NCI-H526 (cell line): ENCODE measurements at regions not wholly inside any gene's neighbourhood (a gene's known extent, or its start where the extent isn't known, plus 50 kb on each side); places are given as distances from the start of the nearest gene placed in this dataset.

Experiments used
- DNase-seq, 2 experiments: peaks; one replicate each; lab custom pipeline; 2025; lab: John Stamatoyannopoulos, UW

DNA sequence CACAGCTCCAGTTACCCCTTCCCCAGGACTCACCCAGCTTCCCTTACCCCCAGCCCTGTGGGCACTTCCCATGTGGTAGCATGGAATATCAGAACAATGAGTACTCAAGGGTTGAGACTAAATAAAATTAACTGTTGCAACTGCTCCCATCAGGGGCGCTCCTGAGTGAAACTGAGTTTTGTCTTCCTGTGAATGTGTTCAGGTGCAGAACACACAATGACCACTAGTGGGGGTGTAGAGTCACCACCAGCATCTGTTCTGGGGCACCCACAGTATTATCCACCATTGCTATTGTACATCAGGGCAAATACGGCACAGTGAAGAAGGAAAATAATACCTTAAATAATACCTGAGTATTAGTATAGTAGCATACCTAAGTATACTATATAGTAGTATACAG lies 689.7 kb downstream of the TBC1D22A start:
- peak in 1 of 2 experiments; percentile 54 for DNase-seq

DNA sequence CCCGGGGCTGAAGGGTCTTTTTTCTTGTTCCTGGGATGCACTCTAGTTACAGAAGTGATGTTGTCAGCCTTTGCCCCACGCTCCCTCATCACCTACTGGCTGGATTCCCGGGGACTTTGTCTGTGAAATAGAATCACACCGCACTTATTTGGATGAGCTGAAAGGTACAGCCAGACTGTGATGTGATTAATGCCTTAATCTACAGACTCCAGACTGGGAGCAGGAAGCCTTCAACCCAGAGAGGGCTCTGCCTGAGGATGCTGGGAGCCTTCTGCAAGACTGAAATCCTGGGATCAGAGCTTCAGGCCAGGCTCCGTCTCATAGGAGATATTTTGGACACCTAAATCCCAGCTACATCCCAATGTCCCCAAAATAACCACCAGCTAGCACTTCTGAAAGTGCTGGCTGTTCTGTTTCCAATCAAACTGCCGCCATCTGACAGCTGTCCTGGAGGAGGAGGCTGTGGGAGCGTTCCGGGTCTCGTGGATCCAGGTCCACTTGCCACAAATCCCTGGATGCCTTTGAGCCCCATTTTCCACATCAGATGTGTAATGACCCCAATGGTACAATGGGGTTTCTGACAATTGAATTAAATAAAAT lies 688.5 kb downstream of the TBC1D22A start:
- DNase-seq = no peak

DNA sequence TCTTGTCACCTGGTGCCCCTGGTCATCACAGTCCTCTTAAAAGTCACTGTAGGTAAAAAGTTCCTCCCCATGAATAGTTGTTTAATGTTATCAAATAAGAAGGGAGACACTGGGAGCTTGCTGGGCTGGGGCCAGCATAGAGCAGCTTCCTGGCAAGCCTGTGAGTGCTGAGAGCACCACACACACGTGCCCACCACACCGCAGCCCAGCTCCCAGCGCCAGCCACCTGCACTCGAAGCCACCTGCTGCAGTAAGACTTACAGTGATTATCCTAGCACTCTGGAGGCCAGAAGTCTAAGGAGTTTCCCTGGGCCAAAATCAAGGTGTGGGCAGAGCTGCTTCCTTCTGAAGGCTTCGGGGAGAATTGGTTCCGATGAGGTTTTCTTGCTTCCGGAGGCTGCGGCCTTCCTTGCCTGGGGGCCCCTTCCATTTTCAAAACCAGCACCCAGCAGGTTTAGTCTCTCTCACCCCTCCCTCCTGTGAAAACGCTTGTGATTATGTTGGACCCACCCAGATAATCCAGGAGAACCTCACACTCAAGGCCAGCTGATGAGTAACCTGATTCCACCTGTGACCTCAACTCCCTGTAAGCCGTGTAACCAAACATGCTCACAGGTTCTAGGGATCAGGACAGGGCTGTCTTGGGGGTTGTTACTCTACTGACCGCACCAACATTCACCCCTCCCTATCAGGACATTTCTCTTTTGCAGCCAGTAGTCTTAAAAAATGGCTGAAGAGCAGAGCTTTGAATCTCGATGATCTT lies 687.2 kb downstream of the TBC1D22A start:
- DNase-seq = no peak

DNA sequence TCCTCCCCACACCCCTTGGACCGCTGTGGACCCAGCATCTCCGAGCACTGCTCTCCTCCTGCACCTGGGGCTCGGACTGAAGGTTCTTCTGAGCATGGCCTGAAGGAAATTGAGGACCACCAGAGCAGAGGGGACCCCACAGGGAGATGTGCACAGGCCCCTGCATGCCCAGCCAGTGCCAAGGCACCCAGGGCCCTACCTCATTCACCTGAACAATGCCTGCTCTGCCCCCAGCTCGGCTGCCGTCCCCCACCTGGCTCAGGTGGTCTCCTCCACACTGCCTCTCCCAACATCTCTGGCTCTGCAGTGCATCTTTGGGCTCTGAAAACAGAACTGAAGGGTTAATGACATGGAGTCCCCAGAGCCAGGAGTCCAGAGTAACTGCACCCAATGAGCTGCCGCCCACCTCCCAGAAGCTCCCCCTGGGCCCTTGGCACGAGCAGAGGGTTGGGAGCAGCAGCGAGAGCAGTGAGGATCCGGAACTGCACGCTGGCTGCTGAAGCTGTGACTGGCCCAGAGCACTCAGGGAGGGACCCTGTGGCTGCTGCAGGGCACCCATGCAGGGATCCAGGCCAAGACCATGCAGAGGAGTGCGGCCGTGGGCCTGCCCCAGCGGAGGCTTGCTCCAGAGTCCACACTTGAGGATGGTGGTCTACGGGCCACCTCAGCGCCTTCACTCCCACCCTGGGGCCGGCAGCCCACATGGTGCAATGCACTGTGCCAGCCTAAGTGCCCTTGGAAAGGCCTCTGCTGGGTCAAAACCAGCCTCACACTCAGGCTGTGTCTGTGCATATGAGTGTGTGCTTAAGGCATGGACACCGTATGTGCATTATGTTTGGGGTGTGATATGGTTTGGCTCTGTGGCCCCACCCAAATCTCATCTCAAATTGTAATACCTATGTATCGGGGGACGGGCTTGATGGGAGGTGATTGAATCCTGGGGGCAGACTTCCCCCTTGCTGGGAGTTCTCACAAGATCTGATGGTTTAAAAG lies 686.1 kb downstream of the TBC1D22A start:
- no peak for DNase-seq

DNA sequence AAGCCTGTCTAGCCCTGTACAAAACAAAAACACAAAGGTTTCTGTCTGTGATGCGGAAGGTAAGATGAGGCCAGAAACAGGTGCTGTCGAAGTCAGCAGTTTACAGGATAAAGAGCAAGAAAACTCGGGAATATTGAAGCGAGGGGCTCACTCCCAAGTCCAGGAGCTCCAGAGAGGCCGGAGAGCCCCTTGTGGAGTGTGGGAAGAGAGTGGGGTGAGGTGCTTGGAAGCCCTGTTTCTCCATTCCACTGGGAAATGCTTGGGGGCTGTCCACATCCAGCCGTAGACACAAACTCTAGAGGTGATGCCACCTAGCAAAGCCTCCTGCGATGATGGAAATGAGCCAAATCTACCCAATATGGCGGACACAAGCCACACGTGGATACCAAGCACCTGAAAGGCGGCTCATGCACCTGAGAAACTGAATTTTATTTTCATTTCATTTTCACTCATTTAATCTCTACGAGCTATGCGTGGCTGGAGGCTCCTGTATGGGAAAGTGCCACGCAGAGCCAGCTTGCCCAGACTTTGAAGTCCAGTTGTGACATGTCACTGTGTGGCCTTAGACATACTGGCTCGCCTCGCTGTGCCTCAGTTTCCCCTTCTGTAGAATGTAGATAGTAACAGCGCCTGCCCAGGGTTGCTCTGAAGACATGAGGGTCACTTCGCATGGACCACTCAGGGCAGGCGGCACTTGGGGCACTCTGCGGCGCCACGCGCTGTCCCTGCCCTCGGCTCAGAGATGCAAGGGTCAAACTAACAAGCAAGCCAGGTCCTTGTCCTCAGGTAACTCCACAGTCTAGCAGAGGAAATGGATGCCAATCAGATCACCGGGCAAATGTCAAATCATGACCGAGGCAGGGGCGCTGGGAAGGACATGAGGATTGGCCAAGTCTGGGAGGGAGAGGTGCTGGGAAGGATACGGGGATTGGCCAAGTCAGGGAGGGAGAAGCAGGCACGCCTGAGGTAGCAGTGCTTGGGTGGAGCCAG lies 684.7 kb downstream of the TBC1D22A start:
- DNase-seq = no peak

DNA sequence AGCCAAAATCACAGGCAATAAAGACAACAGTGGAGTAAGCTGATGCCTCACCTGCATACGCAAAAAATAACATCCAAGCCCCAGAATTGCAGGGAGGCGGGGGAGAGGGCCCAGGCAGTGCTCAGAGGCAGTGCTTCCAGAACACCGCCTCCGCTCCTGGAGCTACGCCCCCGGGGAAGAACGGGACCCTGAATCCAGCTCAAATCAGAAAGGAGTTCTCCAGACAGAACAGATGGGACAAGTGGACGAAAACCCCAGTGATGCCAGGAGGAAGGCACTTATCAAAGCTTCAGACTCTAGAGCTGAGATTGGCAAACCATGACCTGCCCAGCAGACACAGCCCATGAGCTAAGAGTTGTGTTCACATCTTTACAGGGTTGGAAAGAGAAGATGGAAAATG lies 683.9 kb downstream of the TBC1D22A start:
- no peak for DNase-seq

DNA sequence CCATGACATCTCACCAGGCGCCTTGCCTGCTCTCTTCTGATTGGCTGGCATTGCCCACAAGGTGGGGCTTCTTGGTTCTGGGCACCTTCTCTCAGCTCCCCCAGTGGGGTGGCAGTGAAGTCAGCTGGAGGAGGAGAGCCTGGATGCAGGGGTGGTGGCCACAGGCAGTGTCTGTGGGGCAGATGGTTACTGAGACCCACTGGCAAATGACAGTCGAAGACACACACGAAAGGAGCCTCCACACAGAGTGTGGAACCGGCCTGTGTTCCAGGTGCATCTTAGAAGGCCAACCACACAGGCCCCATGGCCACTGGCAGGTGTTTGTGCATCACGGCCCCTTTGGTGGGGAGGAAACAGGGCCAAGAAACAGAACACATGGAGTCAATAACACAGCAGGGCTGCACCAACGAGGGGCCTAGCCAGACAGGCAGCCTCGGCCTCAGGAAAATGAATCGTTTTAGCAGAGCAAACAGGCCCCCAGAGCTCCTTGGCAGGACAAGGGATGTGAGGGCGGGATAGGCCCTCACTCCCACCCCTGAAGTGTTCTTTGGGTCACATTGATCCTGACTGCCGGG lies 683.4 kb downstream of the TBC1D22A start:
- no peak for DNase-seq

DNA sequence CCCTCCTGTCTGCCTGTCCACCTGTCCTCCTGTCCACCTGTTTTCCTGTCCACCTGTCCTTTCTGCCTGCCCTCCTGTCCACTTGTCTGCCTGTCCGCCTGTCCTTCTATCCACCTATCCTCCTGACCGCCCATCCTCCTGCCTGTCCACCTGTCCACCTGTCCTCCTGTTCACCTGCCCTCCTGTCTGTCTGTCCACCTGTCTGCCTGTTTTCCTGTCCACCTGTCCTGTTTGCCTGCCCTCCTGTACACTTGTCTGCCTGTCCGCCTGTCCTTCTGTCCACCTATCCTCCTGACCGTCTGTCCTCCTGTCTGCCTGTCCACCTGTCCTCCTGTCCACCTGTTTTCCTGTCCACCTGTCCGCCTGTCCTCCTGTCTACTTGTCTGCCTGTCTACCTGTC lies 682.8 kb downstream of the TBC1D22A start:
- DNase-seq = no peak

DNA sequence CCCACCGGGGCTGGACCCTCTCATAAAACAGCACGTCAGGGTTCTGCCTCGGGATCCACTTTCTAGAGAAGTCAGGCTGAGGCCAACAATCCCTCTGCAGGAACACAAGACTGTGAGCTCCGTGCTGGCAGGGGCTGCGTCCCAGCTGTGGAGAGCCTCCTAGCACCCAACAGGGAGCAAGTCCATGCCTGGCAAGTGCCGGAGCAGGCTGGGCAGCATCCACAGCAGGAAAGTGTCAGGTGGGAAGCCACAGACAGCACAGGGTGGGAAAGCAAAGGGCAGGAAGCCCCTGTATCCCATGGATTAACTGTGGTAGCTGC lies 682.3 kb downstream of the TBC1D22A start:
- DNase-seq = no peak

DNA sequence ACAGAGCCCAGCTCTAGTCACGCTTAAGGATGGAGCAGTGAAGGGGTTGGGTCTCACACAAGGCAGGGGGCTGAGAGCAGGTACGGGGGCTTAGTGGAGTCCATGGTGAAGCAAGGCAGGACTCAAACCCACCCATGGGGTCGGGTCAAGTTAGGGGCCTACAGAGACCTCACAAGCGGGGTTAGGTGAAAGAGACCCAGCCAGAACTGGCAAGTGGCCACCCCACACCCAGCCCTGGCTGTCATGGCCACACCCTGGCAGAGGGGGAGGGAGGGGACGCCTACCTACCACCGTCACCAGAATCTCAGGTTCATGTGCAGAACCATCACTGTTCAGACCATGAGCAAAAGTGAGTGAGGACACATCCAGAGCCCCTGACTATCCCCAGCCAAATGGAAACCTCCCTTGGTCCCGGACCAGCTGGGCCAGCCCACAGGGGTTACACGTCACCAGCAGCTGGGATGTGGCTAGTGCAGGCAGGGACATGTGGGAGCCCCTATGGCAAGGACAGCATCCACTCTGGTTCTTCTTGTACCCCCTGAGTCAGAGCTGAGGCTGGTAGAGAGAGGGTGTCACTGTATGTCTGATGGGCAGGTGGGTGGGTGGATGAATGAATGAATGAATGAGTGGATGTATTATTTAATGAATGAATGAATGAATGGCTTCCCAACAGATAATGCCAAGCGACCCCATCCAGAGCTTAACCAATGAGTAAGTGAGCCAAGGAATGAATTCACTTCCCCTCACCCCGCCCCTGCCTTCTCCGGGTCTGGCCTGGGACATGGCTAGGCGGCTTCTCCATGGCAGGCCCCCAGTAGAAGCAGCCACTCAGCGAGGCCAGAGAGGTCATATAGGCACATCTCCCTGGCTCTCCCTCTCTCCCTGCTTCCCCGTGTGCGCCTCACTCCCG lies 681.6 kb downstream of the TBC1D22A start:
- DNase-seq = no peak

DNA sequence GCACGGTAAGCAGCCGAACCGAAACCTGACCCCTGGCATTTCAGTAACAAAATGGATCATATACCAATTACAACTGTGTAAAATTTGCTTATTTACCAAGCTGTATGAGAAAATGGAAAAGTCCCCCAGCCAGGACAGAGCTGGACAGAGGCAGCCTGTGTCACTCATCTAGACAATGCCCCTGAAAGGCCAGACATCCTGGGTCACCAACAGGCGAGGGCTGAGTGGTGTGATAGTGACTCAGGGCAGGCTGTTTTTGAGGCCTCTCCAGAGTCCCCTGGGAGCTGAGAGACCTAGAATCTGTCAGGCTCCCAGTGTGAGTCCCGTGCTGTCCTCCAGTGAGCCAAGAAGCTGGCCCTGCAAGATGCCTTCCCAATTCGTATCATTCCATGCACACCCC lies 680.4 kb downstream of the TBC1D22A start:
- no peak for DNase-seq

DNA sequence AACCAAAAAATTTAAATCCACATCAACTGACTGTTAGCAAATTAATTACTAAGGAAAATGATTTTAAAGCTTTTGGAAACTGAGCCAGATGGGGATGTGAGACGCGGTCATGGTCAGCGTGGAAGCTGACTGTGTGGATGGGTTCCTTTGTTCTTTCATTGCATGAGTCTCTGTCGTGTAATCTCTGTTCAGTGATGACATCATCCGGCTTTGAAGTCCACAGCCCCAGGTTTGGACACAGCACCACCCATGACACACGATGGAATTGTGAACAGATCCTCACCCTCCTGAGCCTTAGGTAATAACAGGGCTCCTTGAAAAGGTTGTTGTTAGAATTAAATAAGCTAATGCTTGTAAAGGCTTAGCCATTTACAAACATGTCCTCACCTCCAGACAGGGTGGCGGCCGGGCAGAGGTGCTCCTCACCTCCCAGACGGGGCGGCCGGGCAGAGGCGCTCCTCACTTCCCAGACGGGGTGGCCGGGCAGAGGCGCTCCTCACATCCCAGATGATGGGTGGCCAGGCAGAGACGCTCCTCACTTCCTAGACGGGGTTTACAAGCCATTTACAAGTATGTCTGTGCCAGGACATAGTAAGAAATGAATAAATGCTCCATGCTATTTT lies 677.3 kb downstream of the TBC1D22A start:
- no peak for DNase-seq

DNA sequence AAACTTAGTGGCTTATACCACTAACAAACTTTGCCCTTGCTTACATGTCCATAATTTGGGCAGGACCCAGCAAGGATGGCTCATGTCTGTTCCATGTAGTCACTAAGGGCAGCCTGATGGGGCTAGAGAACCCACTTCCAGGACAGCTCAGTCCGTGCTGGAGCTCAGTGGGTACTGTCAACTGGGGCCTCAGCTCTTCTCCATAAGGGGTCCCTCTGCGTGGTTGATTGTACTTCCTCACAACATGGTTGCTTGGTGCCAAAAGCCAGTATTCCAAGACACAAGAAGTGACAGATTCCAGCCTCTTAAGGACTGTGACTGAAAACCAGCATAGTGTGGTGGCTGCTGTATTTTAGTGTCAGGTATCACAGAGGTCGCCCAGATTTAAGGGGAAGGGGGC lies 675.2 kb downstream of the TBC1D22A start:
- DNase-seq = no peak

DNA sequence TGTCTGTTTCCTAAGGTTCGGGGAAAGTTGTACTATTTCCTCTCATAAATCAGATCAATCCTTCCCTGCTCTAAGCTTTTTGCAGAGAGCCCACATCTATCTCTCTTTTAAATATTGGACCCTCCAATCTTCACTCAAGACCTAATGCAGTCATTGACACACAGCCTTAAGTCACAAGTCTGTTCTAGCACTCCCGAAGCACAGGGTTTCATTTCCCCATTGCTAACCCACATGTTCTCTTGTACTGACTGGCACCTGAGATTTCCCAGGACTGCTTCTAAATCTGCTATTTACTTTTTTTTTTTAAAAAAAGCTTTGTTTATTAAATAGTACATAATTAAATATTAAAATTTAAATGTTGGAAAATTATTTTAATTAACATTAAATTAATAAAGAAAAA lies 674.7 kb downstream of the TBC1D22A start:
- no peak for DNase-seq

DNA sequence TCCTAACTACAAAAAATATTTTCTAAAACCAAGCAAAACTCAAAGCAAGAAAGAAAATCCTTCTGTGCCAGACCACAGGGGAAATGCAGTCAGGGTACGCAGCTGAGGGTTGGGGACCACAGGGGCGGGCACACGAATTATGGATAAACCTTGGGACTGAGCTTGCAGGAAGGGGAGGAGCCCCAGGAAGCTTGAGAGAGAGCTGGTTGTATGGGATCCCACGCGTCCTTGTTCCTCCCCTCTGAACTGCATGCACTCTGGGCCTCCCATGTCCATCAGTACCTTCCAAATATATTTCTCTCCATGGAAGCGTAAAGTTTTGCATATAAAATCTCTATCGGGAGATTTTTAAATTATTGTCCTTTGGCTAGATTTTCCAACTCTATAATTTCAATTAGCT lies 673.4 kb downstream of the TBC1D22A start:
- DNase-seq = no peak

DNA sequence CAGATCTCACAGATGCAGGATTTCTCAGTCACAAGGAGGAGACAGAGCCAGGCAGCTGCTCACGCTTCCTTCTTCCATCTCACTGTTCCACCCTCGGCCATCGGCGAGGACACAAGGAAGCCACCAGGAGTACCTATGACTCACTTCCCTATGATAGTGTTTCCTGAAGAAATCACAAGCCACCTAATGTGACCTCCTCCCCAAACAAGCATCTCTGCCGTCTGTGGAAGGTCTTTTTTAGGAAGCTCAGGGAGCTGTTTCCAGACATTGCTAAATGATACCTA lies 672.7 kb downstream of the TBC1D22A start:
- DNase-seq = no peak

DNA sequence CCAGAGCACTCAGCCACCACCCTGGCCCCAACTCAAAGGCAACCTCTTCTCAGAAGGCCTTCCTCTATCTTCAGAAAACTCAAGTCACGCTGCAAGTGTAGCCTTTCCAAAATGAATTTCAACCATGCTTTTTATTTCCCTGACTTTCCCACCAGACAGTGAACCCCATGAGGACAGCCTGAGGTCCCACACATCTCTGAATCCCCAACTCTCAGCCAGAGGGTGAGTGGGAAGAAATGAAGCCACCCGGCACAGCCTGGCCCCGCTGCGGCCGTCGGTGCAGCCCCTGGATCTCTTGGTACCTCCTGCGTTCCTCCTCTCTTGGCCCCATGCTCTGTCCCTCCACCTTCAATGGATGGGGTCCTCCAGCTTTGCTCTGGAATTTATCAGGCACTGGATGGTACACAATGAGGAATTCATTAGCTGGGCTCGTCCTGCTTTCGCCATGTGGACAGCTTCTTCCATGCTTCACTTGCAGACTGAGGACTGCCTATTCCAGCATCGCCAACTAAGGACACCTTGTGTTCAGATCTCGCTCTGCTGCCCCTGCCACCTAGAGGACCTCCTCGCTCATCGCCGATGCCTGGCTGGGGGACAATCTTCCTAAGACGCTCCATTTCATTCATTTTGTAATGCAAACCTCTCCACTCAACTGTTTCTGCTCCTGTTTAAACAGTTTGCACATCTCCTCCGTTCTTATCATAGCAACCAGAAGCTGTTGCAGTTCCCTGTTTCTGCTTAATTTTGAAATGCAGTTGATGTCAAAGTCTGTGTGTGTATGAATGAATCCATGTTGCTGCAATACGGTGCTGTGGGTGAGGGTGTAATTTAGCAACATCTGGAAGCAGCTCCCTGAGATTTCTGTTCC lies 672.1 kb downstream of the TBC1D22A start:
- DNase-seq = peak in 1 of 2 experiments; percentile 7

DNA sequence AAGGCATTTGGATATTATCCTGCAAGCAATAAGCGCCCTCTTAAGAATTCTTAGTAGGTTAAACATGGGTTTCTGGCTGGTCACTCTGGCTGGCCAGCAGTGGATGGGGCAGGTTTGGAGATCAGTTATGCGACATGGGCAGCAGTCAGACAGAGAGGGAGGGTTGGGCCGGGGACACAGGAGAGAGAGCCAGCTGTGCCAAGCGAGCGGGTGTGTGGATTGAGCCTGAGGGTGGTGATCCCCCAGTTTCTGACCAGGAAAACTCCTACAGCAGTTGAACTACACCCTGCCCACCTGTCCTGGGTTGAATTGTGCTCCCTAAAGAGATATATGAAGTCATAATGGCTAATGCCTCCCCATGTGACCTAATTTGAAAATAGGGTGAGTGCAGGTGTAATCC lies 671.2 kb downstream of the TBC1D22A start:
- no peak for DNase-seq

DNA sequence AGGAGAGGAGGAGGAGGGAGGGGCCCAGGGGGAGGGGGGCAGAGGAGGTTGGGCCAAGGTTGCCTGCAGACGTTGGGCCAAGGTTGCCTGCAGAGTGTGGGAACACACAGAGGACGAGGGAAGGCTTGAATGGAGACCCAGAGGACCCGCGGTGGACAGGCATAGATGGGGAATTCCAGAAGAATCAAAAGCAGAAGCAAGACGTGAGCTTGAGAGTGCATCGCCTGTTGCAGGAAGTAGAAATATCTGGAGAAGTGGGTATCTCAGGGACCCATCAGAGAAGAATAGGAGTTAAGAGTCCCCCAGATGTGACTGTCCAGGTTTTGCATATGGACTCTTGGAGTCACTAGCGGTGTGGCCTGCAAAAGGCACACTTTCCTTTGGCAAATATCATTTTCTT lies 670.2 kb downstream of the TBC1D22A start:
- no peak for DNase-seq
